ENCODE measurements at regions not wholly inside any gene's neighbourhood (a gene's known extent, or its start where the extent isn't known, plus 50 kb on each side); places are given as distances from the start of the nearest gene placed in this dataset.
"Not testable (repeated sequence)": the region's sequence is repeated elsewhere in the genome, so short reads cannot be mapped to it uniquely, and the experiment has no call there.

DNA sequence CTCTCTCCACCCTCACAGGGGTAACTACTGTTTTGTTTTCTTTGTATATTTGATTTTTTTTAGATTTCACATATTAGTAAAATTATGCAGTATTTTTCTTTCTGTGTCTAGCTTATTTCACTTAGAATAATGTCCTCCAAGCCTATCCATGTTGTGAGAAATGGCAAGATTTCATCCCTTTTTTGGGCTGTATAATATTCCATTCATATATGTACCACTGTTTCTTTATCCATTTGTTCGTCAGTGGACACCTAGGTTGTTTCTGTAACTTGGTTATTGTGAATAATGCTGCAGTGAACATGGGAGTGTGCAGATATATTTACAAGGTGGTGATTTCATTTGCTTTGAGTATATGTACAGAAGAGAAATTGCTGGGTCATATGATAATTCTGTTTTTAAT is 144.0 kb upstream of the CHD1 start:
- DNase-seq (no peak), ATAC-seq (no peak)
- intact Hi-C loops (cut with micrococcal nuclease), result no loop called here

DNA sequence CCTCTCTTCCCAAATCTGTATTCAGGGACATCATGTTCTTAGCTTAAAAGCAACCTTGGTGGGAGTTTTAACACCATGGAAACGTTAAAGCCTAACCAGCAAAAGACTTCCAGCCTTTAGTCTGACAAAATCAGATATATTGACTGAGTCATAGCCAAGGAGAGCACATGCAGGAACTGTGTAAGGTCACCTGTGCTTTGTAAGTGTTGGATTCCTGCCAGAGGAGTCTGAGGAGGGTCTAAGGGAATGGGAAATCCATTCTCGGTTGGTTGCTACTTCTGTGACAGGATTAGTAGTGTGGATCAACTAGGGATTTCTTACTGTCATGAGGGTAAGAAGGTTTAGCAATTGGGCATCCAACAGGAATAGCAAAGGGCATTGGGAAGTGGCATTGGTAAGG is 142.0 kb upstream of the CHD1 start:
- no peak for DNase-seq
- ATAC-seq, result no peak
- intact Hi-C loops (cut with micrococcal nuclease), result no loop called here

DNA sequence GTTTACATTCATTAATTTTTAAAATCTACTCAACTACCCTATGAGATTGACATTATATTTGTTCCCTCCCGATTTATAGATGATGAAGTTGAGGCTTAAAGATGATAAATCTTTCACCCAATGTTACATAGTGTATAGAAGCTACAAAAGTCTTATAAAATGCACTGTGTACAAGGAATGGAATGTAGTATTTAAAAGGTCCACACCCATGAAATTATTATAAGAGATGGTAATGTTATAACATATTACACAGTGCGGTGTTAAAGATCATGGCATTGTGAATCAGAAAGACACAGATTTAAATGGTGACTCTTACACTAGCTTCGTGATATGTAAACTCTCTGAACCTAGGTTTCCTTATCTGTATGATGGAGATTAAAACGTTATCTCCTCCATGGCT is 141.6 kb upstream of the CHD1 start:
- DNase-seq, result no peak
- ATAC-seq, result no peak
- intact Hi-C loops (cut with micrococcal nuclease), result no loop called here

DNA sequence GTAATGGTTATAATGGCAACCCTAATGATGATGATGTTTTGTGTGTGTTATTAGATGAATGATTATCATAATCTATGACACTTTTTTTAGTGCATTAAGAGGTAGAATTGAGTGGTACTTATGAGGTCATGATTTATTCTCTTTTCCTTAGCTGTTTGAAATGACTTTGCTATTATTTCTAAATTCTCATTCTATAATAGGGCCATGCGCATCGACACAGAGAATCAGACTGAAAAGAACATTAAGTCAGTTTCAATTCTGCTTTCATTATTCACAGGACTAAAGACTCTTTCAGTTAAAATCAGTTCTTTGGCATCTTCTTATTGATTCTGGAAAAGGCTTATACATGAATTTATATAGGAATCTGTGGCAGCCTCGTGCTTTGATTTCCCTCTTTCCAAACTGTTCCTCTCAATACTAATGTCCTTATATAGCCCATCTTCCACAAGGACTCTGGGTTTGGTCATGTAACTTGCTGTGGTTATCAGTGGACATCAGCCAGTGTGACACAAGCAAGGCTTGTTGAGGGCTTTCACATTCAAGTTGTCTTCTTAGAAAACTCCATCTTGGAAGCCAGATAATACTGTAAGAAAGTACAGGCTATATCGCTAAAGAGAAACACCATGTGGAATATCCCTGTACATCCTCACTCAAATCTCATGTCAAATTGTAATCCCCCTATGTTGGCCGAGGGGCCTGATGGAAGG is 140.3 kb upstream of the CHD1 start:
- DNase-seq, result no peak
- intact Hi-C loops (cut with micrococcal nuclease), result no loop called here
- no peak for ATAC-seq

DNA sequence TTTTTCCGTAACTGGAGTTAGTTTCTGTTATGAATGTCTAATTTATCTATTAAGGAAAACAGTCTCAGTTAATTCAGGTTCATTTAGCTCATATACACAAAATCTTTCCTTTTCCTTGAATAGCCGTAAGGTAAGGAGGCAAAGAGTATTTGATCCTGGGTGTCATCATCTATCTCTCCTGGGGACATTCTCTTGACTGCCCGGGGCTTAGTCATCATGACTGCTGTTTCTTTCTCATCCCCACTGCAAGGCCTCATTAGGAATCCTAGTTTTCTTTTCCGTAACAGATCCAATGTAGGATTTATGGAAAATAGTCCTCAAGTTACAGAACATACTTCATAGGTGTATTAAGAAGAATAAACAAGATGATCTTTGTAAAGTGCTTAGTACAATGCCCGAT is 134.9 kb upstream of the CHD1 start:
- intact Hi-C loops (cut with micrococcal nuclease), result no loop called here
- DNase-seq, result no peak
- ATAC-seq, result no peak

DNA sequence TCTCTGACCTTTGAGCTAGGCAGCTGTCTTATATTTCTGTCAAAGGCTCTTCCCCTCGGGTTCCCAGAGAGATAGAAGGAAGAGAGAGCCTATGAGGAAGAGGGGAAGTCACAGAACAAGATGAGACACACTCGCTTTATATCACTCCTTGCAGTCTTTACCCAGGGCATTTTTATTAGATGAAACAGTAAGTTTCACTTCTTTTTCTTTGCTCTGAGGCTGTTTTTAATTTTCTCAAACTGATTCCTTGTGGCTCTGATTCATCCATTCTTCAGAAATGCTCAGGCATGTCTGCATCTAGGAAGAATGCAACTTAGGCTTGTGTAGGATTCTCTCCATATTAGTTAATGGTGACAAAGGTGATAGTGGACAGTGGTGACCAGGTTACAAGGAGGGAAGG is 132.9 kb upstream of the CHD1 start:
- ATAC-seq (no peak), DNase-seq (no peak)
- intact Hi-C loops (cut with micrococcal nuclease), result no loop called here

DNA sequence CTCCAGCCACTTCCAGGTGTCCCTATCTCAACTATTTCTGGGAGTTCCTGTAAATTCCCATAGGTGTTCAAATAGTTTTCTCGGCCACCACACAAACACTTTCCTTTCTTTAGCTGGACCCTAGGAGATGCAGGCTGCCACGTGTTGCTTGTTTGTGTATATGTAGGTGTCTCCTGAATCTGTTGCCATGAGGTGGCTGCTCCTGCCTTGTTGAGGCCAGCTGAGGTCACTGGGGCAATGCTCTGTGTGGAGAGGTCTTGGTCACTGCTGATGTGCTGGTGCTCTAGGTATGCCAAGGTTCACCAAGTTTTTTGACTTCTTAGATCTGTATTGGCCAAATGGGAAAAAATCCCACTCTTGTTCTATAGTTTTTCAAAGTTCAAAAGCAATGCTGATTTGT is 132.5 kb upstream of the CHD1 start:
- DNase-seq (no peak), ATAC-seq (no peak)
- intact Hi-C loops (cut with micrococcal nuclease), result no loop called here

DNA sequence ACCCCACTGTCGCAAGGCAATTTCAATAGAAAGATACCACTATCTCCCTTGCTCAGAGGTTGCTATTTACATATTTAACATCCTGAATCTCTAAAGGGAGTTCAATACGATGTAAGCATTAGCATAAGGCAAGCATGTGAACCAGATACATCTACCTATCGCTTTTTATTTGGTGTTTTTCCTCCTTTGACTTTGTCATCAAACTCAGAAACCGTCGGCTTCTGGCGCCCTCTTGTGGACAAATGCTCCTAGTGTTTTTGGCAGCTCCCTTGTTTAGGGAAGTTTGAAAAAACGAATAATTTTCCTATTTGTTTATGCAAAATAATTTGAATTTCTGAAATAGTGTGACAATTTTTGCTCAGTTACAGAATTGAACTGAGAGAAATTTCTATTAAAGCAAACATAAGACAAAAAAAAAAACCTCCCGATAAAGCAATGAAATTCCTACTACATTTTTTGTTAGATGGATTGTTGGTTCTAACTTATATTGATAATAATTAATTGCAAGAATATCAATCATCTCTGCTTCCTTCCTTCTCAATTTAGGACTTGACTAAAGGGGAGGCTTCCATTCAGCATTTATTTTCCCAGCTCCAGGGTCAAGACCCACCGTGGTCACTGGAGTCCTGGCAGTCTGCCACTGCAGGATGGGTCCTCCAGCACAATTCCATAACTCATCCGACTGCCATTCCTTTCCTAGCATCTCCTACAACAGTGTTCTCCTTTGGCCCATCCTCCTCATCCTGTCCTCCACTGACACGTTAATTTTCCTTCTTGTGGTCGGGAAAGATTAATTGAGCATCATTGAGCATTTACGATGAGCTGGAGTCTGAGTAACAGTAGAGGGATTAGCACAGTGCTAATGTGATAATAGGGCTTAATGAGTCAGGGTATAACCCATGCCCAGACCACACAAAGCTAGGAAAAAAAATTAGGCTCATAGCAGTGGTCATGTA is 131.8 kb upstream of the CHD1 start:
- DNase-seq (peak; percentile 75), ATAC-seq (no peak)
- intact Hi-C loops (cut with micrococcal nuclease), result no loop called here

DNA sequence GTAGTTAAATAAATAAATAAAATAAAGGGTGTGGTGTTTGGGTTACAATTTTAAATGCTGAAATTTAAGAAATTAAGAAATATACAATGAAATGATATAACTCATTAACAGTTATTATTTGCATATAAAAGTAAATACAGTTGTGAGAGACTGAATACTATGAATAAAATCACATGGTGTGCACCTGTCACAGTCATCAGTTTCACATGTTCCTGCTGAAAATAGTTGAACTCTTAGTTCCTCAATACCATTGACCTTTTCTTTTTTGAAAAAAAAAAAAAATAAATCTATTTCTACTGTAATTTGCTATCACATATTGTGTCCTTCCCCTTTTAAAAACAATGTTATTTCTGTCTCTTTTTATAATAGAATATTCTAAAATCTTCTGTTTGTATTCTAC is 130.9 kb upstream of the CHD1 start:
- ATAC-seq (no peak), DNase-seq (no peak)
- intact Hi-C loops (cut with micrococcal nuclease), result no loop called here

DNA sequence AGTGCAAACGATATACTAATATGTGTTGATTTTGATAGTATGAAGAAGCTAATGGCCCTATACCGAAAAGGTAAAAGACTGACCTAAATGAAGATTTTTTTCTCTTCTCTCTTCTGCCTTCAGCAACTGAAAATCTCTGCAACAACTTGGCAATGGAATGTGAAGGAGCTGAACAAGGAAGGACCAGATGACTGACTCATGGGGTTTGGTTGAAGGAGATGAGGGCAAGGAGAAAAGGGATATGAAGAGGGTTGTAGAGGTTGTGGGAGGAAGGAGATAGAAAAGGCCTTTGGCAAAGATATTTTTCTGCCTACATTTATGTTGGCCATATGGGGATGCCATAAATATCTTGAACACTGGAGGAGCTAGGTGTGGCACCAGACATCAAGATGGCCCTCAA is 129.7 kb upstream of the CHD1 start:
- ATAC-seq, result no peak
- no peak for DNase-seq
- intact Hi-C loops (cut with micrococcal nuclease), result no loop called here

DNA sequence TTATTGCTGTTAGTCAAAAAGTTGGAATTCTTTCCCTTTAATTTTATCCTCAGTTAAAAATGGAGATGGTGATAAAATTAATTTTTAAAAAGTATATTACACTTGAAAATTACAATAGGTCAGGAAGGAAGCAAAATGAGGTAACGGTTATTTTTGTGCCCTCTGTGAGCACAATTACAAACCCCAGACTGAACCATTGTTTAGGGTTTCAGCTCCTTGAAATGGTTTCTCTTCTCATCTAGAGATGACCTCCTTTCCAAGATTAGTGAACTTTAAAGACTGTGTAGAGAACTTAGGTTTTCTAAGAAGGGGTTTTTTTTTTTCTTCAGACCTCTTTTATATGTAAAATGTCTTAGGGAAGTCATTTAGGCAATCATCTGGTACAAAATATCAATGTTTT is 126.2 kb upstream of the CHD1 start:
- intact Hi-C loops (cut with micrococcal nuclease), result no loop called here
- DNase-seq (no peak), ATAC-seq (no peak)

DNA sequence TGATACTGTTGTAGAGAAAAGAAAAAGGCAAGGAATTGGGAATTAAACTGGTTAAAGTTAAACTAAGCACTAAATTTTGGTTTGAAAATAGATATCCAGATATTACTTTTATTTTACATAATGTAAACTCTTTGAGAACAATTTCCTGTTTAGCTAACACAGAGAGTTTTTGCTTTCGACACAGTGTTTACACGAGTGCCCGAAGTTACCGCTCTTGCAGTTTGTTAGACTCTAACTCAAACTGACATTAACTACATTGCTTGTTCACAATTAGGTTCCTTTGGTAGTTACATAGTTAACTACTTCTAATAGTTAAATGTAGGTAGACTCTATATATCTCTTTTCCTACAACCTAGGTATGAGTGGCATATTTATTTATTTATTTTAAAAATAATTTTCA is 117.1 kb upstream of the CHD1 start:
- no peak for DNase-seq

DNA sequence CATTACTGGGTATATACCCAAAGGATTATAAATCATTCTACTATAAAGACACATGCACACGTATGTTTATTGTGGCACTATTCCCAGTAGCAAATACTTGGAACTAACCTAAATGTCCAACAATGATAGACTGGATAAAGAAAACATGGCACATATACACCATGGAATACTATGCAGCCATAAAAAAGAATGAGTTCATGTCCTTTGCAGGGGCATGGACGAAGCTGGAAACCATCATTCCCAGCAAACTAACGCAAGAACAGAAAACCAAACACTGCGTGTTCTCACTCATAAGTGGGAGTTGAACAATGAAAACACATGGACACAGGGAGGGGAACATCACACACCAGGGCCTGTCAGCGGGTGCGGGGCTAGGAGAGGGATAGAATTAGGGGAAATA is 114.5 kb upstream of the CHD1 start:
- intact Hi-C loops (cut with micrococcal nuclease); DNase-seq; ATAC-seq: not testable (repeated sequence)

More for the DNA sequence above, 117.1 kb upstream of the CHD1 start:
- intact Hi-C loops (cut with micrococcal nuclease), result no loop called here
- ATAC-seq, result no peak

DNA sequence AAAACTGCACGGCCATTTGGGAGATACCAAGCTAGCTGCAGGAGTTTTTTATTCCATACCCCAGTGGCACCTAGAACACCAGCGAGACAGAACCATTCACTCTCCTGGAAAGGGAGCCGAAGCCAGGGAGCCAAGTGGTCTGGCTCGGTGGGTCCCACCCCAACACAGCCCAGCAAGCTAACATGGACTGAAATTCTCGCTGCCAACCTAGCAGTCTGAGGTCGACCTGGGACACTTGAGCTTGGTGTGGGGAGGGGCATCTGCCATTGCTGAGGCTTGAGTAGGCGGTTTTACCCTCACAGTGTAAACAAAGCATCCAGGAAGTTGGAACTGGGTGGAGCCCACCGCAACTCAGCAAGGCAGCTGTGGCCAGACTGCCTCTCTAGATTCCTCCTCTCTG is 108.9 kb upstream of the CHD1 start:
- DNase-seq (no peak), ATAC-seq (no peak)
- intact Hi-C loops (cut with micrococcal nuclease), result no loop called here

DNA sequence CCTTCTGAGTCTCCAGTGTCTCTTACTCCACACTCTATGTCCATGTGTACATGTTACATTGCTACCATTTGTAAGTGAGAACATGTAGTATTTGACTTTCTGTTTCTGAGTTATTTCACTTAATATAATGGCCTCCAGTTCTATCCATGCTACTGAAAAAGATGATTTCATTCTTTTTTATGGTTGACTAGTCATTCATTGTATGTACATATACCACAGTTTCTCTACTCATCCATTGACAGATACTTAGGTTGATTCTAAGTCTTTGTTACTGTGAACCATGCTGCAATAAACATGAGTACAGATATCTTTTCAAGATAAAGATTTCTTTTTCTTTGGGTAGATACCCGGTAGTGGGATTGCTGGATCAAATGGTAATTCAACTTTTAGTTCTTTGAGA is 107.1 kb upstream of the CHD1 start:
- DNase-seq (no peak), ATAC-seq (no peak)
- intact Hi-C loops (cut with micrococcal nuclease), result no loop called here

DNA sequence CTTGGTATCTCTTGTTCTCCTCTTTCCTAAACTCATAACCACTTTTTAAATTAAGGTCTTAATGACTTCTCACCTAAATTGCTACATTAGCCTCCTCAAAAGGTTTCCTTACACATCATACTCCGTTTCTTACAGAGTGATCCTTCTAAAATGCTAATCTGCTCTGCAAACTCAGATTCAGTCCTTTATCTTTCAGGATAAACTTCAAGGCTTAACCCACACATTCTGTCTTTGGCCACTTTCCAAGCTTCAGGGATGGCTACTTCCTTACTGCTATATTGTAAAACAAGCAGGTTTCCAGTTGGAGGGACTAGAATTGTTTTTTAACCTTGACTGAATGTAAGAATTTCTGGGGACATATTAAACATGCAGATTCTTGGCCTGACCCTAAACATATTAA is 105.5 kb upstream of the CHD1 start:
- ATAC-seq (no peak), DNase-seq (no peak)
- intact Hi-C loops (cut with micrococcal nuclease), result no loop called here

DNA sequence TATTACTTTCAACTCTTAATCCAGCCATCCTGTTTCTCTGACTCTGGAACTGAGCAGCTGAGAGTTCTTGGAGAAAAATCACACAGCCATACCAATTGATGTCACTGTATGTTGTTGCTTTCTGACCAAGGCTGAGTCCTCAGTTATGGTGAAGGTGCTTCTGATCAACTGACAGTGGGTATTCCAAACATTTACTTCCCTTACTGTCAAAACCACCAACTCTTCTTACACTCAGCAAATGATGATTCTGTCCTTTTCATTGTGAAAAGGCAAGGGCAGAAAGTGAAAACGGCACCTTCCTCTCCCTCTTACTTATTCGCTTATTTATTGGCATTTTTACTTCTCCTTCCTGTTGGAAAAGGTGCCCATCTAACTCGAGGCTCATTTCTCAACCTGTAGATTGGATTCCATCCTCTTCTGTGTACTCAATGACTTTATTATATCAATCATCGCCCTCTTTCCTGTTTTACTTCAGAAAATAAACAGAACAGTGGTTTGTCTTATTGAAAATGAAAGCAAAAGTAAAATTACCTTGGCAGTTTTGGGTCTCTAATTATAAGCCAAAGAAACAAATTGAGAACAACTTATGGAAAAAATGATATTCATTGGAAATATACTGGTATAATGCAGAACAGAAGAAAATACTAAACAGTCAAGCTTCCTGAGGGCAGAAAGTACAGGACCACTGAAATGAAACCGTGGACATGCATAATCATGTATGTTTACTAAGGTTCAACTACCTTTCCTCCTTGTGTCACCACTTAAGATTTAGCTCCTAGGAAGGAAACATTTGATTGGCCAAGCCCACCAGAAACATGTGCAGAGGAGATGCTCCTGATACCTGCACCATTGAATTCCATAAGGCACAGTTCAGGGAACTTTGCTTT is 104.5 kb upstream of the CHD1 start:
- ATAC-seq, result peak; percentile 15

DNA sequence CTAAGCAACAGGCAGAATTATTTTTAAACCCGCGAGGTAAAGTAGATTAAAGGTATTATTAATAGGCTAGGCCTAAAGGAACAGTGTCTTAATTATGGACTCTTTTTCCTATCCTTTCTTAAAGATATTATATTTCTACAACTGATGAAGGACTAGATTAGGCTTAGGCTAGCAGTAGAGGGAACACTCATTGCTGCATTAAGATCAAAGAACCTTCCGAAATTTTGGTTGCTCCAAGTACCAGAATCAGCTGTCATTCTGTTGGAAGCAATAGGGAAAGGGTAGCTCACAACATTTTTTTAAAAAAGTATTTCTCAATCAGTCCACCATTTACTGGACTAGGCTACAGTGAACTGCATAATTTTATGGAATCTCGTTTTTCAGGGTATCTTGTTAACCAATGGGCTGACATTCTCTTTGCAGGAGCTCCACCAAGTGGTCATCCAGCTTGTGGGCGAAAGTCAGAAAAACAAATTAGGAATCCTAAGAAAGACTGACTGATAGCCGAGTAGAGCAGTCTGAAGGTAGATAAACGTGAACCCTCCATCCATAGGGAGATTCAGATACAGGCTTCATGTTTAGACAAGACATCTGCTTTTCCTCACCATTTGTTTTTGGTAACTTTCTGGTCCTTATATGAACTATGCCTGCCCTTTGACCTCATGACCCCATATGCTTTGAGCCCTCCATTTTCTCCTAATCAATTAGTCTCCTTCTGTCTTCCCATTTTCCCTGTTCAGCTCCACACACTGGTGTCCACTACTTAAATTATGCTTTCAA is 103.6 kb upstream of the CHD1 start:
- DNase-seq (peak; percentile 33), ATAC-seq (peak; percentile 90)
- intact Hi-C loops (cut with micrococcal nuclease), result no loop called here

More for the DNA sequence above, 104.5 kb upstream of the CHD1 start:
- intact Hi-C loops (cut with micrococcal nuclease), result no loop called here
- DNase-seq, result no peak

DNA sequence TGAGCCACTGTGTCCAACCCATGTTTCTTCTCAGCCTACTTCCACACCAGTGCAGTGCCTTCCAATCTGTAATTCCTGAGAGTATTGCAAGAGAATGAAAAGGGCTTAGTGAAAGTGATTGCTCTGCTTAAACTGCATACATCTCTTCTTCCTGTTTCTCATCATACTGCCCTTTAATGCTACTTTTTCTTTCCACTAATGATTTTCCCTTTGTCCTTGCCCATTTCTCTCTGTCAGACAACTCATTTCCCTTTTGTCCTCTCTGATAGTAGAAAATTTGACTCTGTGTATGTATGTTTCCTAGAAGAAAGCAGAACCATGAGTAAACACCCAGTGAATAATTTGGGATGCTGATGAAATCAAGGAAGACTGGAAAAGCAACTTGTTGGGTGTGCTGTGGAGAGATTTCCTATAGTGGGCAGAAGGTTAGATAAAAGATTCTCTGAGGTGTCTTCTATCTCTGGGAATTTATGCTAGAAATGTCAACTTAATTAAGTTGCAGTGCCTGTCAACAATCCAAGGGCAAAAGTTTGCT is 102.2 kb upstream of the CHD1 start:
- intact Hi-C loops (cut with micrococcal nuclease), result loop anchor here (2.0 kb wide), 1 partner anchor 124 kb away; no protein-coding TSS in a partner anchor
- no peak for ATAC-seq

More for the DNA sequence above, 102.2 kb upstream of the CHD1 start:
- DNase-seq, result no peak

Data from left ventricle myocardium superior (tissue), 1 donor.